ENCODE measurements at regions not wholly inside any gene's neighbourhood (a gene's known extent, or its start where the extent isn't known, plus 50 kb on each side); places are given as distances from the start of the nearest gene placed in this dataset.

GRCh38 chr3:44048196-44048924, 193.3 kb upstream of the TOPAZ1 start:
- no peak overlapping the region for H3K4me3 ChIP-seq (ENCODE audit: low read length)
- peak; percentile 59 for DNase-seq (ENCODE audit: low read depth)
- TF ChIP-seq CTCF (conservative IDR thresholded peaks at IDR 0.05; ENCODE audit: low read length), result no peak

GRCh38 chr3:44048949-44049348, 192.7 kb upstream of the TOPAZ1 start:
- DNase-seq (ENCODE audit: low read depth), result no peak

GRCh38 chr3:44050101-44050500, 191.6 kb upstream of the TOPAZ1 start:
- no peak for TF ChIP-seq CTCF (conservative IDR thresholded peaks at IDR 0.05; ENCODE audit: low read length)
- no peak for DNase-seq (ENCODE audit: low read depth)
- H3K4me3 ChIP-seq (ENCODE audit: low read length), result no peak overlapping the region

More at GRCh38 chr3:44048949-44049348, 192.7 kb upstream of the TOPAZ1 start:
- H3K4me3 ChIP-seq (ENCODE audit: low read length), result no peak overlapping the region
- no peak for TF ChIP-seq CTCF (conservative IDR thresholded peaks at IDR 0.05; ENCODE audit: low read length)

DNA sequence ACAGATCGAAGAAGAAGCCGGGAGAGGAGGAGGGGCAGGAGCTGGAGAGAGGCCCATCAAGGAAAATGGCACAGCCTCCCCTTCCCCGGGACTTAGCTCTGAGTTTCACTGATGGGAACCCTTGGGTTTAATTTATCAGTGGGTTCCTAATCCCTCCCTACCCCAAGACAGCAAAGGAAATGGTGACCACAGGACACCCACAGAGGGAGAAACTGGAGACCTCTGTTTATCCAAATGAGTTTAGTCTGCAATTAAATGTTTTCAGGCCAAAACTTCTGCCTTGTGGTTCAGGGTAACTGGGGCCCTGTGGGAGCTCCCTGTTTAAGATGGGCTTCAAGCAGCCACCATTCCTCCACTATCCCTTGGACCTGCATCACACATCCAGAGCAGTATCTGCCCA, 190.8 kb upstream of the TOPAZ1 start:
- DNase-seq (ENCODE audit: low read depth), result no peak
- TF ChIP-seq CTCF (conservative IDR thresholded peaks at IDR 0.05; ENCODE audit: low read length), result no peak
- no peak overlapping the region for H3K4me3 ChIP-seq (ENCODE audit: low read length)

DNA sequence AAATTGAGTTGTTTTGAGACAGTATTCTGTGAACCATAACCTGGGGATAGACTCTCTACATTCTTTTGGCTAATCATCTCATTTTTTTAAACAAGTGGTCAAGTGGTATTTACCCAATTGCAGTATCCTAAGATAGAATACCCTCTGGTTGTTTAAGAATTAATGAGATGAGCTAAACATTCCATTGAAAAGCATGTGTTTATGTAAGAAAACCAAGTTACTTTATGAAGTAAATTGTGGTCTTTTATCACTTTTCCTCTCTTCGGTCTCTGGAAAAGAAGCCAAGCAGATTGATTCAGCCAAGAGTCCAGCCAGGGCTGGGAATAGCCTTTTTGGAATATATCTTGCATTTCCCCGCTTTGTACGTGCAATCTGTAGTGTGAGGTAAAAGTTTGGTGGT, 185.7 kb upstream of the TOPAZ1 start:
- DNase-seq (ENCODE audit: low read depth), result peak; percentile 73

DNA sequence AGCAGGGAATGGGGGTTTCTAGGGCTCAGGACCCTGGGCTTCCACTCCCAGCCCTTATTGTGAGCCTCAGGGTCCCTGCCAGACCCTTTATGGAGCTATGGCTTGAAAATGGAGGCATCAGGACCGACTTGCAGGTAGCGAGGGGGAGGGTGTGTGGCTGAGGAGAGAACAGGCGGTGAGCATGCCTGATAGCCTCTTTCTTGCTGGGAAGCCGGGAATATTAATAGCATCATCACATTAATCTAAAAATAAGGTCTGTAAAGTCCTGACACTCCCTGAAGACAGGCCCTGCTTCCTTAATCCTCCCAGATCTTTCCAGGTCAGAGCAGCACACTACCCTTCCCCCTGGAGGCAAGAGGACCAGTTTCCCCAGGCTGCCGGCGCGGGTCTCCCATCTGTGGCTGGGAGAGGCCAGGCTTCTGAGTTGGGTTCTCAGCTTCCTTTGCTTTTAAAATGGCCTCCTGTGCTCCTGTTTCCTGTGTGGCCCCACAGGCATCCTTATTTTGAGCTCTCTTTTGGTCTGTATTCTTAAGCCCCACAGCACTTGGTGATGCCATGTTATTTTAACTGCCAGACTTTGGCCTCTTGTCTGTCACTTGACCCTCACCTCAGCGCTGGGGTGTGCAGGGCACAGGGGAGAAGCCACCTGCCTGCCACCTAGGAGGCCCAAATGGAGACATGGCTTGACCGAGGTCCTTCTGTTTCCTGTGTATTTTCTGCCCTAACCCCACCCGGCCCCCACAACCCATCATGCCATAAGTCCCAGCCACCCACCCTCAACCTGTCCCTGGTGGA, 185.0 kb upstream of the TOPAZ1 start:
- H3K4me3 ChIP-seq (ENCODE audit: low read length), result no peak overlapping the region
- DNase-seq (ENCODE audit: low read depth), result no peak
- no peak for TF ChIP-seq CTCF (conservative IDR thresholded peaks at IDR 0.05; ENCODE audit: low read length)

More for the DNA sequence above, 185.7 kb upstream of the TOPAZ1 start:
- no peak overlapping the region for H3K4me3 ChIP-seq (ENCODE audit: low read length)
- TF ChIP-seq CTCF (conservative IDR thresholded peaks at IDR 0.05; ENCODE audit: low read length), result no peak

Measured in AG10803 (cell line).